Fibroblast of skin of back (primary cell): ENCODE measurements at regions not wholly inside any gene's neighbourhood (a gene's known extent, or its start where the extent isn't known, plus 50 kb on each side); places are given as distances from the start of the nearest gene placed in this dataset.
"Not testable (repeated sequence)": the region's sequence is repeated elsewhere in the genome, so short reads cannot be mapped to it uniquely, and the experiment has no call there.

ENCODE experiments used
- DNase-seq: peaks from one replicate; pipeline ENCODE4 v3.0.0-alpha.2; 2013

DNA sequence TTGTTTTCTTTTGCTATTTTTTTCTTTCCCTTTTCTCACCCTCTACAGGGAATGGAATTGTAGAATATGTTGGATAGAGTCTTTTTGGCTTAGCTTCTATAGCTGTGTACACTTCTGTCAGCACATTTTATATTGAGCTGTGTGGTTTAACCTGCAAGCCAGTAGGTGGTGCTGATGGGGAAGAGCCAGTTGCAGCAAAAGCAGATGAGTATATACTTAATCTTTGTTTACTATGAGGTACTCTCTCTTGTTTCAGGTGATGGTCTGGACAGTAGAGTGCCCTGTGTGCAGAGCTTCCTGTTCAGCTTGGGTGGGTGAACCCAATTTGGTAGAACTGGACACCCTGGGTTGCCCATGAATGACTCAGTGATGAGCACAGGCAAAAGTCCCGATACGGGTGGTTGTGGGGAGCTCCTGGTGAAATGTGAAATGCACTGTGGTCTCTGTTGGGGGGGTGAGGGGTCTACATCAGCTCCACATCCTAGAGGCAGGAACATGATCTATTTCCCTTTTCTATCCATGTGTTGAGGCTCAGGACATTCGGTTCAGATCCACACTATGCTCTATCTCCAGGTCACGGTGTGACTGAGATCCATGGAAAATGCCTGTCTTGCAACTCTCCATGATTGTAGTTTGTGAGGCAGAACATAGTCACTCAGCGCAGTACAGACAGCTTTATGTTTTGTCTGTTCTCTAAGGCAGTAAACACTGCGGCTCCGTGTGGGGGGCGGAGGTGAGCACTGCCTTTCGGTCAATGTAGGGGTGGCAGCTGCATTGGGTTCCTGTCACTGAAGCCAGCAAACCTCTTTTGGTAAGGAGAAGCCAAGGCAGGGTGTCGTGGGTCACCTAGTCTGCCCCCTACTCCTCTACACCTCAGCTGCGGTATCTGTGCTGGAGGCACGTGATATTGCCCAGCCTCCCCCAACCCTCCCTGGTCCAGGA is 353.2 kb downstream of the PRR16 start:
- DNase-seq: peak; percentile 18

DNA sequence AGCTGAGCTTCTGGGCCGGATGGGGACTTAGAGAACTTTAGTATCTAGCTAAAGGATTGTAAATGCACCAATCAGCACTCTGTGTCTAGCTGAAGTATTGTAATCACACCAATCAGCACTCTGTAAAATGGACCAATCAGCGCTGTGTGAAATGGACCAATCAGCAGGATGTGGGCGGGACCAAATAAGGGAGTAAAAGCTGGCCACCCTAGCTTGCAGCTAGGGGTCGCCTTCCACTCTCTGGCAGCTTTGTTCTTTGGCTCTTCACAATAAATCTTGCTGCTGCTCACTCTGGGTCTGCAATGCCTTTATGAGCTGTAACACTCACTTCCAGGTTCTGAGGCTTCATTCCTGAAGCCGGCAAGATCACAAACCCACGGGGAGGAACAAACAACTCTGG is 354.0 kb downstream of the PRR16 start:
- DNase-seq: no peak

DNA sequence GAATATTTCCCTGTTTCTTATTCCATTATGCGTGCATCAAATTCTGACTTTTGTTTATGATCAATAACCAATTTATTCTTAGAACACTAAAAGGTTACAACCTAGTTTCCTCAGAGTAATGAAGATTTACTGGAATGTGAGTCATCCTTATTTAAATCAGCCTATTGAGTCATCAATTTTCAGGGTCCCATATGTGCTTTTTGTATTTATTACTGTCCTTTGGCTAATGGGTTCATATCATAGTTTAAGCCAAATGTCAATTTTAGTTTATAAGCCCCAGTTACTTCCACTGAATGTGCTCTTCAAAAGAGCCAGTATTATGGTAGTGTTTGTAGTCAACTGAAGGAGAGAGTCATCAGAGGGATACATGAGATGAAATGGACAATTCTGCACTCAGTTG is 359.2 kb downstream of the PRR16 start:
- no peak for DNase-seq

DNA sequence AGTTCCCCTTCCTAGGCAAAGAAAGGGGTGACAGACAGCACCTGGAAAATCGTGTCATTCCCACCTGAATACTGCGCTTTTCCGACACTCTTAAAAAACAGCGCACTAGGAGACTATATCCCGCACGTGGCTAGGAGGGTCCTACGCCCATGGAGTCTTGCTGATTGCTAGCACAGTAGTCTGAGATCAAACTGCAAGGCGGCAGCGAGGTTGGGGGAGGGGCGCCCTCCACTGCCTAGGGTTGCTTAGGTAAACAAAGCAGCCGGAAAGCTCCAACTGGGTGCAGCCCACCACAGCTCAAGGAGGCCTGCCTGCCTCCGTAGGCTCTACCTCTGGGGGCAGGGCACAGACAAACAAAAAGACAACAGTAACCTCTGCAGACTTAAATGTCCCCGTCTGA is 367.5 kb downstream of the PRR16 start:
- not testable (repeated sequence) for DNase-seq

DNA sequence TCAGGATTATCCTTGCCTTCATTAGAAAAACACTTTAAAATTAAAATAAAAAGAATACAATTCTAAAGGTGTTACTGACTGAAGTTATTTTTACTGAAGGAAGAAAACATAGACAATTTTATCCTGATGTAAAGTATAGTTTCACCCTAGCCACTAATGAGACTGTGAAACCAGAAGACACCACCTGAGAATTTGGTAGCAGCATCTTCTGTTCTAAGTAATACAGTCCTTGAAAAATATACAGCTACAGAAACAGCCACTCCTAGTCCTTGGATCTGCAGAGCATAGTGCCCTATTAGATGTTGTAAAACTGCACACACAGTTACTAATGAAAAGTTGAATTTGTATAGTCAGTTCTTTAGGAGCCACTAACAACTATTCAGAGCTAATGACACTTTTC is 377.7 kb downstream of the PRR16 start:
- DNase-seq: no peak

DNA sequence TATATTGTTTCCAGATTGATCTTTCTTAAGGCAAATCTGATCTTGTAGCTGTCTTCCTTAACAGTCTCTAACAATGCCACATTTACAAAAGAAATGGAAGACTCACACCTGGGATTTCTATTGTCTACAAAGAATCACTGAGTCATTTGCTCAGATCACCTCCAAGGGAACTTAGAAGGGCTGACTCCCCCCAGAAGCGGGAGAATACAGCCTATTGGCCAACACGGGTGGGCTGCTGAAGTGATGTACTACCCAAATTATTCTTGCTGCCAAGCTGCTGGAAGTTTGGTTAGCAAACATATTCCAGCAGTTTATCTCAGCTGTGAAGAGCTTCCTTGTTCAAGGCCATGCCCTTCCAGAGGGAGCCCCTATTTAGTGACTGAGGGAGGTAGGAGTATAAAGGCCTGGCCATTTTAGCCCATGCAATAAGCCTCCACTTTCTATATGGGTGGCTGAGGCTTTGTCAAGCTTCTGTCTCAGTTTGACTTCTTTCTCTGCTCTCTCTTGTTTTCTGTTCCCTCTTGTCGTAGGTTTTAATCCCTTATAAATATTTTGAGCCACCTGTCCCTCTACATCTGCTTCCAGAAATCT is 379.4 kb downstream of the PRR16 start:
- no peak for DNase-seq

DNA sequence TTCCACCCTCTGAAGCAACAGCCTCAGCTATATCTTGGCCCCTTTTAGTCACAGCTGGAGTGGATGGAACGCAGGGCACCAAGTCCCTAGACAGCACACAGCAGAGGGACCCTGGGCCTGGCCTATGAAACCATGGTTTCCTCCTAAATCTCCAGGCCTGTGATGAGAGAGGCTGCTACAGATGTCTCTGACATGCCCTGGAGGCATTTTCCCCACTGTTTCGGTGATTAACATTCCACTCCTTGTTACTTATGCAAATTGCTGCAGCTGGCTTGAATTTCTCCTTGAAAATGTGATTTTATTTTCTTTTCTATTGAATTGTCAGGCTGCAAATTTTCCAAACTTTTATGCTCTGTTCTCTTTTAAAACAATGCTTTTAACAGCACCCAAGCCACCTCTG is 384.8 kb downstream of the PRR16 start:
- DNase-seq: no peak

DNA sequence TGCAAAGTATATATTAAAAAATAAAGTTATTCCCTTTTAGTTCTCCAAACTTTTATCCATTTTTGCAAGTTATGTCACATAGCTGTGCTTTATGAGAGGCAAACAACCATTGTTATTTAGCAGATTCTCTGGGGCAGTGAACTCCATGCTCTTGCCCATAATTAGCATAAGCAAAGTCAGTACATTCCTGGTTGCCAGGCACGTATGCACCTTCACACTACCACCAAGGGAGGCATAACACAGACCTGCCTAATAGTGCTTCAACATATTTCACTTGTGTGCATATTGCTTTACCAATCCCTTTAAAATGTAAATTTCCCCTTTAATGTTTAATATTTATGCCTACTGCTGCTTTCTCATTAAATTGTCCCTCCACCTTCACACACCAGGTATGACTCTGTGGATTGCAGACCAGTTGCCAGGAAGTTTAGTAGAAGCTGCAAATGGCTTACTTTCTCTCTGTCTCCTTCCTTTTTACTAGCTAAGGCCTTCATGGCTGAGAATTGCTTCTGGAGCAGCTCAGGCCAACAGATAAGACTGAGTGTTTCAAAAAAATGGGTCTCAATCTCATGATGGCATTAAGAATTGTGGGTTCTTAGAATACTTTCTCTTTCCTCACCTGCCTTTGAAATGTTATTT is 388.2 kb downstream of the PRR16 start:
- DNase-seq: no peak

DNA sequence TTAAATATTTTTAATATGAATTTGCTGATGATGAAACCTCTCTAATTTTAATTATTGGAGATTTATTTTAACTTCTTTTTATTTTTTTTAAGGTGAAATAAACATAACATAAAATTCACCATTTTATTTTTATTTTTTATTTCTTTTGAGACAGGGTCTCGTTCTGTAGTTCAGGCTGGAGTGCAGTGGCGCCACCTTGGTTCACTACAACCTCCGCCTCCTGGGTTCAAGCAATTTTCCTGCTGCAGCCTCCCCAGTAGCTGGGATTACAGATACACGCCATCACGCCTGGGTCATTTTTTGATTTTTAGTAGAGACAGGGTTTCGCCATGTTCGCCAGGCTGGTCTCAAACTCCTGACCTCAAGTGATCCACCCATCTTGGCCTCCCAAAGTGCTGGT is 402.9 kb downstream of the PRR16 start:
- no peak for DNase-seq

DNA sequence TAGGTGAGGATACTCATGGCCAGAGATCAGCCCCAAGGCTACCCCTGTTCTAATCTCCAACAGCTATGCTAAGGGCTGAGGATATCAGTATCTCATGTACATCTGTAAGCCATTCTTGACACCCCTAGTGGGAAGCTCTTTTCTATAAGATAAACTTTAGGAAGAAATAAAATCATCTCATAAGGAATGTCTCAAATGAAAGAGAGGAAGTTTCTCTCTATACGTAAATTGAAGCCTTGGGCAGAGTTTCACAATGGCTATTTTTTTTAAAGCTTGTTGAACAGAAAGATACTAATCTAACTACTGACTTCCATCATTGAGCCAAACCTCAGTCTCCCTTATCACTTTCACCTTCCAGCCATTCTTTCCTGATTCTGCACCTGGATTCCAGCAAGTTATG is 405.7 kb downstream of the PRR16 start:
- DNase-seq: no peak

DNA sequence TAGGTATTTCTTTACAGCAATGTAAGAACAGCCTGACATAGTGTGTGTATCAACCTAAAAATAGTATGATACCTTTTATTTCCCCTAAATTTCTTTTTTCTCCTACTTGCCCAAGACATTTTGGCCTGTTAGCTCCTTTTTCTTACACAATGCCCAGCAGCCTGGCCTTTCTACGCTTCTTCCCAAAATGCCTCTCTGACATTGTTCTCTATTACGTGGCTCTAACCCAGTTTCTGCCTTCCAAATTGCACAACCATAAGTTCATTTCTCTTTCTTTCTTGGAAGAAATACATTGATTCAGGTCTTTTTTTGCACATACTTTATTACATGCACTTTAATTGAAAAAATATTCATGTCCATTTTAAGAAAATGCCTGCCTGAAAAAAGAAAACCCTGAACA is 408.2 kb downstream of the PRR16 start:
- no peak for DNase-seq

DNA sequence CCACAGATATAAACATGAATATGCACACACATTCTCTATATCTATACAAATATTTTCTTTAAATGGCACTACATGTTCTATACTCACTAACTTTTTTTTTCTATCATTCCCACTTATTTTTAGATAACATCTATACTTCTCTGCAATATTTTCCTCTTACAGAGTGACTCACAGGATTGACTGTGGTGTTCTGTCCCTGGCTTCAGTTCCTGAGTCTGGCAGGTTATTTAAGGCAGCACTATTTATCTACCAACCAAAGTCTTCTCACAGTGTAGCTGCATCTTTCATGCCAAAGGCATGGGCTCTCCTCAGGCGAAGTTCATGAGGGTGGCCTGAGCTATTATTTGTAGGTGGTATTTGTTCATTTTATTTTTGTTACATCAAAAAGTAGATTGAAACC is 409.0 kb downstream of the PRR16 start:
- peak; percentile 22 for DNase-seq

DNA sequence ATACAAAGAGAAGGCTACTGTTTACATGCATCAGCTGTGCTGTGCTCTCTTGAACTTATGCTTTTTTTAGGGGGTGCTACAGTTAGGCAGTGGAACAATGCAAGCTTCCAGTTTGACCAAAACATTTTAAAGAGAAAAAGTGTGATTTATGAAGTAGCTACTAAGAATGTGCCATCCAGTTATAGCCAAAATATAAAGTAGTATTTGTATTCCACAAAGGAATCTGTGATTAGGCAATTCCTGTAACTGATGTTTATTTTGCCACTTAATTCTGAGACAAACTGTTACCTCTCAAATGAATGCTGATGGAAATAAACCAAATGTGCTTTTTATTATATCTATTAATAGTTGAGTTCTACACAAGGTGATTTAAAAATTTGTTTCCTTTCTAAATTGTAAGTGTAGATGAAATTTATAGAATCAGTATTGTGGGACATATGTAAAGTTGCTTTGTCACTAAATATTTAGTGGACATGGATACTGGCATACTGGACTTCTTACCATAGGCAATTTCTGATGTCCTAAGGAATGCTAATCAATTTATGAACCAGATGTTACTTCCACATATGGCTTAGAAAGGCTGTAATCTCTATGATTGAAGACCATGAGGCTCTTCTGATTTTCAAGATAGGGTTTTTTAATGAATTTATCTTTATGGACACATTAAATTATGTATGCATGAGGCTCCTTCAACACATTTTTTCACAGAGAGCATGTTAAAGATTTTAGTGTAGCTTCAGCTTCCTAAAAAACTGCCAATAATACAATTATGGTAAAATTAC is 410.2 kb downstream of the PRR16 start:
- no peak for DNase-seq

DNA sequence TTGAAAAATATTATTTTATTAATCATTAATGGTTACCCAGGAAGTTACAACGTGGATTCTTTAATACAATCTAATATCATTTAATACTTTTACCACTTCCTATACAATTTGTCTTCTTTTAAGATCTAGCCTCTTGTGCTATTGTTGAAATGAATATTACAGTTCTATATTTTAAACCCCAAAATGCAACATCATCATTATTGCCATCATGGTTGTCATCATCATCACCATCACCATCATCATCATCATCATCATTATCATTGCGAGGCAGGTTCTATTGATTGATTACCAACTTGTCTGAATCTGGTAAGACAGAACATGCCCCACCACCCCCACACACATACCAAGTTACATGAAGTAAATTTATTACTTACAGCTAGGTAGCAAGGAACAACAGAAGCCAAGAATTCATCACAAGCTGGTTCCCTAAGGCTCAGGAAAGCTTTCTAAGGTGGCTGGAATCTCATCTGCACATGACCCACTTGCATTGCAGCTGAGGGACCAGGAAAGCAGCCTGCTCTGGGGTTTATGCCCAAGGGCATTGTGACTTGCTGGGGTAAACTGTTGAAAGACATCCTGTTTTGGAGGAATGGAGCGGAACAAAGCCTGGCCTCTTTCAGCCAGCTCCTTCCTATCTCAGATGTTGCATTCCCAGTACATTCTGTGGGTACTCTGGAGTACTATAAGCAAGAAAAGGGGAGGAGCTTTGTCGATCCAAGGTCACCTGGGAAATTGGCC is 418.1 kb downstream of the PRR16 start:
- DNase-seq: no peak

DNA sequence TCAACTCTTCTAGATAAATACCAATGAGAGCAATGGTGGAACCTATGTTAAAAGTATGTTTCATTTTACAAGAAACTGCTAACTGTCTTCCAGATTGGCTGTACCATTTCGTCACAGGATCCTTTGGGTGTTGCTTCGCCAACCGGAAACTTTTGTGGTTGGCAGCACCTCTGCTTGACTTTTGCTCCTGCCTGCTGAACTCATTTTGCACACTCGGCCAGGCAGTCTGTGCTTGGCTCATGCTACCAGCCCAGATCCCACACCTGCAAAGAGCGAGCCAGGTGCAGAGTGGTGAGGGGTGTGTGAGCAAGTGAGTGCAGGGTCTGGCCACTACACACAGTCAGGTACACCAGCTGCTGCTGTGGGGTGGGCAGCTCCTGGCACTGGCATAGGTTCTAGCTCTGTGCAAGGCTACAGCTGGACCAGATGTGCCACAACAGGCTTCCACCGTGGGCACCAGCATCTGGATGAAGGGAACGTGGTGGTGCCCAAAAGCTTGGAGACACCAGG is 422.3 kb downstream of the PRR16 start:
- no peak for DNase-seq

DNA sequence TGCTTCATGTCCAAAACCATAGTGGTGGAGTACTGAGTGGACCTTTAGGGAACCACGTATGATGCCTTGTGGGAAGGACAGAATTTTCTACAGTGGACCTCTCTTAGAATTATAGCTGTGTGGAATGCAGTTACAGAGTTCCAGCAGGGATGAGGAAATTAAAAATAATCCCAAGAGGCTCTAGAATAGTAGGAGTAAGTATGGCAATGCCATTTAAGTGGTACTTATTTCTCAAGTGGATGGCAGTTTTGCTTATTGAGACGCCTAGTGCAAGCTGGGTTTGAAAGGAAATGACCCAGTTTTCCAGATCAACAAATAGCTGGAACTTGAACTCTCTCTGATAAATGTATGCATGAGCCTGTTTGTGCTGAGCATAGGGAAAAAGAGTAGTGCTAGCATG is 431.6 kb downstream of the PRR16 start:
- no peak for DNase-seq

DNA sequence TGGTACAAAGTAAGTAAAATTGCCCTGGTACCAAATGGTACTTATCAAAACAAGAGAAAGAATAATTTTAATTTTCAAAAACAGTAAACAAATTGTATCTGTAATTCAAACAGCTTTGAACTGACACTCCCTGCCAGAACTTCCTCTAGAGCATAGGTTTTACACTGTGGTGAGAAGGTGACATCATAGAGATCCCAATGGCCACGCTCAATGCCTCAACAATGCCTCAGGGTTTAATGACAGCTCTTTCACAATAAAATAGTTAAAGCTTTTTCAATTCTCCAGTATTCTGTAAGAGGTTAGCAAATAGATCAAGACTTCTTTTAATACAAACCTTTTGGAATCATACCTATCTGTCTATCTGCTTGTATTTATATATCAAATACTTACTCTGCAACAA is 437.1 kb downstream of the PRR16 start:
- DNase-seq: peak; percentile 7

DNA sequence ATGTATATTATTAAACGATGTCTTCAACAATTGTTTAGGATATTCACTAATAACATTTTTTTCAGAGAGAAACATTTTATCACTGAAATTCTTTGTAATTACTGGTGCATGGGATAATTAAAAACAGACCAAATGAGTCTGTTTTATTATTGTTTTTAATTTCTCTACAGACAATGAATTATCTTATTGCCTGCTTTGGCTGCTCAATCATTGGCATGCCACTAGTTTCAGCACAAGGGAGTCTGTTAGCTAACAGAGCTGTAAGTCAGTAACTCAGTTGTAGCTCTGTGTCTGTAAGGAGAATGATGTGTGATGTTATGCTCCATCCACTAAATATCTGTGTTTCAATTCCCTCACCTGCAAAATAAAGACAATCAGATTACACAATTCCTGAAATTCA is 443.9 kb downstream of the PRR16 start:
- DNase-seq: no peak

DNA sequence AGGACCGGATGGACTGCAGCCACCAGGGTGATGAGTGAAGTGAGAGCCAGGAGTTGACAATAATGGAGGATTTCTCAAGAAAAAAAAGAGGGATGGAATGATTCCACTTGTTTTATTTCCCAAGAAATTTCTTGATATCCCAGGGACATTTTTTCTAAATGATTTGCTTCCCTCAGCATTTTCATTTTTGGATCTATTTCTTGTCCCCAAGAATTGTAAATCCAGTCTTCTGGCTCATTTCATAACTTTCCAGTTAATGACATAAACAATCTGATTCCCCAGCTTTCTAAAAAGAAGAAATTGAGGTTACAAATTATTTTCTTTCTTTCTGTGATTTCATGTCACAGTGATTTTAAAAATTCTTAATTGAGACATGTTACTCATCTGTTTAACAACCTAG is 446.5 kb downstream of the PRR16 start:
- DNase-seq: no peak

DNA sequence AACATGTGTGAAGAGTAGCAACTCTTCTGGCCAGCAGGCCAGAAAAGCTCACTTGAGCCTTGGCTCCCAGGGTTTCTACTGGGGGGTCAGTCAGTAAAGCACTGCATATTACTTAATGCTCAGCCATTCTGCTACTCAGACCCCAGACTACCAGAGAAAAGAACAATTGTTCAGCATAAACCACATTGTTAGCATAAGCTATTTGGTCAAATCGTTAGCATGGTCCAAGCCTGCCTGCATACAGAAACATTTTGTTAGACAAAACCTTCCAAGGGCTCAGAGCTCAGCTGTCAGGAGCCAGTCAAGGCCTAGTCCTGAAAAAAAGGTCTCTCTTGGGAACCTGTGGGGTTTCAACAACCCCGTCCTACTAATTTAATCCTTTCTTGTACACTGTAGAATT is 449.3 kb downstream of the PRR16 start:
- no peak for DNase-seq

DNA sequence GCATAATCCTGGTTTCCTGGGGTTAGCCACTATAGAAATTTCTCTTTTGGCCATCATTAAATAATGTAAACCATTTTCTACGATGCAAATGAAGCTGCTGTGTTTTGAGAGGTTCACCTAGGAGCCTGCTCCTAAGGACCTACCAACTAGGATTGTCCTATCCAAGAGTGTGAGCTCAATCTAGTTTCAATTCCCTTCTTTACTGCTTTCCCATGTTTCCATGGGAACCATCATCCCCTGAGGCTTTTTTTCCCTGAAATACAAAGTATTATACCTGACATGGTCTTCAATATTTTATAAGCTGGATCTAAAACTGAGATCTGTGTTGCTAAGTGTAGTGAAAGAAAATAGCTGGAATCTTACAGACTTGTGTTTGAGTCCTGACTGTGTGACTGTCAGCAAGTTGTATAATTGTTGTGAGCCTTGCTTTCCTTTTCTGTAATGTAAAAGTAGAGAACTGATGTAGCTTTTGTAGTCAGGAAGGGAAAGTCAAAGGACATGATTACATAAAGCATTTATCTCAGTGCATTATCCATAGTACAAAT is 453.2 kb downstream of the PRR16 start:
- DNase-seq: no peak

DNA sequence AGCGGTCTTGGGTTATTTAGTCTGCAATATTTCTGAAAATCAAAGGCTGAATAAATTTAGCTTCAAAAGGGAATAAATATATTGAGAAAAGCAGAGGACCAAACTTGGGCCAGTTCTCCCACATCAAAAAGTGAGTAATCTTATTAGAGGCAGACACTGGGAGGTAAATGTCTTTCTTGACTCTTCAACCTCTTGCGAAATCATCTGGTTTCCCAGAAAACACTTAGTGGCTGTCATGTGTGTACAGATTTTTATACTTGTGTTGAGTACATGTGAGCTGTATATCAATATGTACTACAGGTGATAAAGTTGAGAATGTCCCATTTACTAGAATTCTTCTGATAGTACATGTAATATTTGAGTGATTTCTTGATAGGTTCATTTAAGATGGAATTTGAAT is 454.9 kb downstream of the PRR16 start:
- DNase-seq: no peak
